ENCODE measurements at regions not wholly inside any gene's neighbourhood (a gene's known extent, or its start where the extent isn't known, plus 50 kb on each side); places are given as distances from the start of the nearest gene placed in this dataset.

DNA sequence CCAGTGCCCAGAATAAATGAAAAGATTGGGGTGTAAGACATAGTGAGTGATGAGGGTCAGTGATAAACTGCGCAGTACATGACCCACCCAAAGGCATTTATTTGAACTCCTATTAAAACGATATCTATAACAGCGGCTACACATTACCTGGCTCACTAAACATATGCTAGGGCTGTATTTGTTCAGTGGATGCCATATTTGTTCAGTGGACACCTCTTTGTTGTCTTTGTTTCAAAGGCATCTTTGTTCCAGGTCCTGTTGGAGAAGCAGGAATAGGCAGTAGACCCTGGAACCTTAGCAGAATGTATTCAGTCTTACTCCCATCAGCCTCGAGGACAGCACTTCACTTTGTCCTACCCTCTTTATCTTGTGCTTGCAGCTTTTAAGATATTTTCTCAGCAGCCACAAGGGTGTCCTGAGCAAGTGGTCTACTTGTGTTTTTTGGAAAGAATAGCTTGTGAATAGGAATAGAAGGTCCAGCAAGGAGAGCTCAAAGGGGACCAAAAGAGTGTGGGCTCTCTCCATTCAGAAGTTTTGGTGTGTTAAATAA is 650.8 kb upstream of the FANCL start:
- Histone ChIP-seq H3K4me3 (no peak overlapping the region), H3K4me1 (ENCODE audit: control insufficient read depth, insufficient read depth, low read length) (no peaks in the 10 kb centered on the region), H4K20me1 (ENCODE audit: control insufficient read depth, insufficient read depth) (no peaks in the 10 kb centered on the region), H3K79me2 (ENCODE audit: control insufficient read depth, insufficient read depth, low read length) (no peaks in the 10 kb centered on the region), H3K27me3 (replicated peaks in 1 of 2; ENCODE audit: control insufficient read depth in 2 of 2, insufficient read depth in 2 of 2, low read length in 1 of 2) (no peaks in the 10 kb centered on the region; a peak in 1 of 4 replicates), H3K36me3 (ENCODE audit: control insufficient read depth in 2 of 2, insufficient read depth in 2 of 2, low read length in 1 of 2) (no peaks in the 10 kb centered on the region), H2AFZ (ENCODE audit: control insufficient read depth, low read depth, low read length) (no peak overlapping the region), H3K4me2 (ENCODE audit: control insufficient read depth, insufficient read depth) (no peak overlapping the region), H3K27ac (ENCODE audit: control insufficient read depth, insufficient read depth) (no peak overlapping the region), H3K9me3 (replicated peaks; ENCODE audit: control insufficient read depth, insufficient read depth, low read length) (no peaks in the 10 kb centered on the region), H3K9ac (ENCODE audit: control insufficient read depth, insufficient read depth, low read length) (no peak overlapping the region)
- no peak for DNase-seq (ENCODE audit: low read depth, low spot score)
- BruUV-seq (replicated peaks) = no TSS peak
- FAIRE-seq = no peak
- TF ChIP-seq RUNX3 (IDR thresholded peaks at IDR 0.05; ENCODE audit: low read length) = no peak
- ATAC-seq = no peak
- ChIA-PET SMC1A (ENCODE audit: uncharacterized antibody, unreplicated experiment) (interaction anchor here (0.8 to 0.9 kb wide), 2 partner anchors 10 to 22 kb away, joined by 3 to 4 read pairs; no protein-coding TSS in a partner anchor), CTCF (no interaction called here), POLR2A (no interaction called here), RAD21 (ENCODE audit: unreplicated experiment) (no interaction called here)
- 54% methylated on average over 4 of the region's 4 CpGs for WGBS (ENCODE audit: insufficient coverage, insufficient replicate concordance, low lambda C conversion rate, missing lambda C conversion rate)
- in situ Hi-C loops (cut with MboI) = no loop called here
- intact Hi-C loops (cut with micrococcal nuclease; ENCODE audit: unreplicated experiment) = no loop called here

DNA sequence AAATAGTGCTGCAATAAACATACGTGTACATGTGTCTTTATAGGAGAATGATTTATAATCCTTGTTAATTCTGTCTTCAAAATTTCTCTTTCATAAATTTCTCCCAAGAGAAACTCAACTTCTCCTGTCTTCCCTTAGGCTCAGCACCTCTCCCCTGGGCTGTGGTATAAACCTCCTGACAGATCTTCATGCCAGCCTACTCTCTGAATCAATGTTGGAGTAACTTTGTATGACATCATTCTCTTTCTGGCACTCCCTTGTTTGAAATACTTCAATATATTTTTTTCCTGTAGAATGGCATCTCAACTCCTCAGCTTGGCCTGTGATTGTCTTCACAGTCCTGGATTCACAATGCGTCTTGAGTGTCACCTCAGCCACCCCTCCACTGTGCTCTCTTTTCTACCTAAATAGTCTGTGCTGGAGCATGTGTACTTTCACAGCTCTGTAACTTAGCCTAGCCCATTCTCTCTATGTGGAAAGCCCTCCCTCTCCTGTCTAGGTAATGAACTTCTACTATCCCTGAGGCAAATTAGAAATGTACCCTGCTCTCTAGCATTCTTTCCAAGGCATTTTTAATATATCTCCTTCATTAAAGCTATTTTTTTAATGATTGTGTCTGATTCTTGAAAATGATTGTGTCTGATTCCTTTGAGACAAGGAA is 649.9 kb upstream of the FANCL start:
- WGBS (ENCODE audit: insufficient coverage, insufficient replicate concordance, low lambda C conversion rate, missing lambda C conversion rate) = 20% methylated on average over 2 of the region's 2 CpGs
- no peak overlapping the region for H3K9ac ChIP-seq (ENCODE audit: control insufficient read depth, insufficient read depth, low read length)
- H3K36me3 ChIP-seq (ENCODE audit: control insufficient read depth in 2 of 2, insufficient read depth in 2 of 2, low read length in 1 of 2) = no peaks in the 10 kb centered on the region
- FAIRE-seq (no peak), DNase-seq (ENCODE audit: low read depth, low spot score) (no peak), ATAC-seq (no peak)
- CTCF ChIA-PET = no interaction called here
- intact Hi-C loops (cut with micrococcal nuclease; ENCODE audit: unreplicated experiment) (no loop called here), in situ Hi-C loops (cut with MboI) (no loop called here)
- H3K9me3 ChIP-seq (replicated peaks; ENCODE audit: control insufficient read depth, insufficient read depth, low read length) = no peaks in the 10 kb centered on the region
- no TSS peak for BruUV-seq (replicated peaks)
- TF ChIP-seq, protein P1, sequence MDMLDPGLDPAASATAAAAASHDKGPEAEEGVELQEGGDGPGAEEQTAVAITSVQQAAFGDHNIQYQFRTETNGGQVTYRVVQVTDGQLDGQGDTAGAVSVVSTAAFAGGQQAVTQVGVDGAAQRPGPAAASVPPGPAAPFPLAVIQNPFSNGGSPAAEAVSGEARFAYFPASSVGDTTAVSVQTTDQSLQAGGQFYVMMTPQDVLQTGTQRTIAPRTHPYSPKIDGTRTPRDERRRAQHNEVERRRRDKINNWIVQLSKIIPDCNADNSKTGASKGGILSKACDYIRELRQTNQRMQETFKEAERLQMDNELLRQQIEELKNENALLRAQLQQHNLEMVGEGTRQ (IDR thresholded peaks at IDR 0.05; ENCODE audit: borderline replicate concordance, low read depth, low read length) = no peak
- peak; percentile 37 for TF ChIP-seq RAD21 (IDR thresholded peaks at IDR 0.05; ENCODE audit: insufficient read depth, low read depth, low read length)
- no peak for TF ChIP-seq WRNIP1 (IDR thresholded peaks at IDR 0.05; ENCODE audit: borderline replicate concordance, low read depth, low read length)
- no peak overlapping the region for H3K27ac ChIP-seq (ENCODE audit: control insufficient read depth, insufficient read depth)
- H3K27me3 ChIP-seq (replicated peaks in 1 of 2; ENCODE audit: control insufficient read depth in 2 of 2, insufficient read depth in 2 of 2, low read length in 1 of 2) = no peaks in the 10 kb centered on the region; a peak in 1 of 4 replicates
- no peaks in the 10 kb centered on the region for H3K4me1 ChIP-seq (ENCODE audit: control insufficient read depth, insufficient read depth, low read length)
- H3K4me2 ChIP-seq (ENCODE audit: control insufficient read depth, insufficient read depth) = no peak overlapping the region
- H2AFZ ChIP-seq (ENCODE audit: control insufficient read depth, low read depth, low read length) = no peak overlapping the region
- SMC1A ChIA-PET (ENCODE audit: uncharacterized antibody, unreplicated experiment) = no interaction called here
- no peak overlapping the region for H3K4me3 ChIP-seq
- H3K79me2 ChIP-seq (ENCODE audit: control insufficient read depth, insufficient read depth, low read length) = no peaks in the 10 kb centered on the region
- POLR2A ChIA-PET = no interaction called here
- RAD21 ChIA-PET (ENCODE audit: unreplicated experiment) = no interaction called here
- H4K20me1 ChIP-seq (ENCODE audit: control insufficient read depth, insufficient read depth) = no peaks in the 10 kb centered on the region

All from GM12878 (cell line).